ENCODE measurements at regions not wholly inside any gene's neighbourhood (a gene's known extent, or its start where the extent isn't known, plus 50 kb on each side); places are given as distances from the start of the nearest gene placed in this dataset.

GRCh38 chr12:69106482-69107118, 132.8 kb upstream of the CPSF6 start:
- no peaks in the 10 kb centered on the region for H3K27me3 ChIP-seq
- H3K9ac ChIP-seq (ENCODE audit: low read depth in 2 of 2, low read length in 2 of 2): no peak overlapping the region
- no peaks in the 10 kb centered on the region for H3K9me3 ChIP-seq
- no peak overlapping the region for H3K27ac ChIP-seq
- H3K4me1 ChIP-seq: no peaks in the 10 kb centered on the region
- H3K4me3 ChIP-seq: no peak overlapping the region
- no peak for TF ChIP-seq CTCF (IDR thresholded peaks at IDR 0.05)
- intact Hi-C loops (cut with DNase I): no loop called here
- DNase-seq: no peak
- no peaks in the 10 kb centered on the region for H3K36me3 ChIP-seq

- Histone ChIP-seq H3K27ac (no peak overlapping the region), H3K9me3 (no peaks in the 10 kb centered on the region), H3K27me3 (no peaks in the 10 kb centered on the region), H3K4me1 (no peaks in the 10 kb centered on the region), H3K4me3 (no peak overlapping the region), H3K9ac (ENCODE audit: low read depth in 2 of 2, low read length in 2 of 2) (no peak overlapping the region), H3K36me3 (no peaks in the 10 kb centered on the region)
- intact Hi-C loops (cut with DNase I): no loop called here
- TF ChIP-seq CTCF (IDR thresholded peaks at IDR 0.05): no peak
- DNase-seq: no peak
These were observed 131.8 kb upstream of the CPSF6 start for GRCh38 chr12:69107541-69107940.

DNA sequence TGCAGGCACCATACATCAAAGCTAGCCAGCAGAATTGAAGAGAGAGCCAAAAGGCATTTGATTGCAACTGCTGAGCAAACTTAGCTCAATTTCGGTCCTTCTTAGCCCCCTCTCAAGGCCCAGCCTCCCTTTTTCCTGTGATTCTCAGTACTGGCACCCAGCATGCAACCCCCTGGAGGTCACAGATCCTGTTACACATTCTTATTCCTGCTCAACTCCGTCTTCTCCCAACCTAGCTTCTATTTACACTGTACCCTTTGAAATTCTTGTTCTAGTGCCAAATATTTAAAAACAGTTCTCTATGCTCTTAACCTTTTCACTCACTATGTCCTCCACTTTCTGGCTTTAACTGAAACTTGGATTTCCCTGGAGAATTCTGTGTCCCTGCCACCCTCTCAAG, 131.3 kb upstream of the CPSF6 start:
- Histone ChIP-seq H3K27ac (no peak overlapping the region), H3K36me3 (no peaks in the 10 kb centered on the region), H3K4me3 (no peak overlapping the region), H3K27me3 (no peaks in the 10 kb centered on the region), H3K4me1 (no peaks in the 10 kb centered on the region), H3K9ac (ENCODE audit: low read depth in 2 of 2, low read length in 2 of 2) (no peak overlapping the region), H3K9me3 (no peaks in the 10 kb centered on the region)
- TF ChIP-seq CTCF (IDR thresholded peaks at IDR 0.05): no peak
- DNase-seq: no peak
- intact Hi-C loops (cut with DNase I): no loop called here

- no peak for DNase-seq
- intact Hi-C loops (cut with DNase I): no loop called here
- no peaks in the 10 kb centered on the region for H3K27me3 ChIP-seq
These were observed 126.8 kb upstream of the CPSF6 start for GRCh38 chr12:69112616-69113015.

GRCh38 chr12:69115099-69115498, 124.3 kb upstream of the CPSF6 start:
- H3K4me1 ChIP-seq: no peaks in the 10 kb centered on the region
- no peaks in the 10 kb centered on the region for H3K9me3 ChIP-seq
- intact Hi-C loops (cut with DNase I): no loop called here
- no peak overlapping the region for H3K4me3 ChIP-seq
- H3K36me3 ChIP-seq: no peaks in the 10 kb centered on the region
- no peak for DNase-seq
- TF ChIP-seq CTCF (IDR thresholded peaks at IDR 0.05): no peak
- no peak overlapping the region for H3K9ac ChIP-seq (ENCODE audit: low read depth in 2 of 2, low read length in 2 of 2)
- H3K27me3 ChIP-seq: no peaks in the 10 kb centered on the region
- H3K27ac ChIP-seq: no peak overlapping the region

More at GRCh38 chr12:69112616-69113015, 126.8 kb upstream of the CPSF6 start:
- no peak overlapping the region for H3K9ac ChIP-seq (ENCODE audit: low read depth in 2 of 2, low read length in 2 of 2)
- no peak overlapping the region for H3K4me3 ChIP-seq
- TF ChIP-seq CTCF (IDR thresholded peaks at IDR 0.05): no peak
- no peaks in the 10 kb centered on the region for H3K4me1 ChIP-seq
- no peaks in the 10 kb centered on the region for H3K9me3 ChIP-seq
- H3K36me3 ChIP-seq: no peaks in the 10 kb centered on the region
- no peak overlapping the region for H3K27ac ChIP-seq
